ENCODE measurements at regions not wholly inside any gene's neighbourhood (a gene's known extent, or its start where the extent isn't known, plus 50 kb on each side); places are given as distances from the start of the nearest gene placed in this dataset.
"Not testable (repeated sequence)": the region's sequence is repeated elsewhere in the genome, so short reads cannot be mapped to it uniquely, and the experiment has no call there.

DNA sequence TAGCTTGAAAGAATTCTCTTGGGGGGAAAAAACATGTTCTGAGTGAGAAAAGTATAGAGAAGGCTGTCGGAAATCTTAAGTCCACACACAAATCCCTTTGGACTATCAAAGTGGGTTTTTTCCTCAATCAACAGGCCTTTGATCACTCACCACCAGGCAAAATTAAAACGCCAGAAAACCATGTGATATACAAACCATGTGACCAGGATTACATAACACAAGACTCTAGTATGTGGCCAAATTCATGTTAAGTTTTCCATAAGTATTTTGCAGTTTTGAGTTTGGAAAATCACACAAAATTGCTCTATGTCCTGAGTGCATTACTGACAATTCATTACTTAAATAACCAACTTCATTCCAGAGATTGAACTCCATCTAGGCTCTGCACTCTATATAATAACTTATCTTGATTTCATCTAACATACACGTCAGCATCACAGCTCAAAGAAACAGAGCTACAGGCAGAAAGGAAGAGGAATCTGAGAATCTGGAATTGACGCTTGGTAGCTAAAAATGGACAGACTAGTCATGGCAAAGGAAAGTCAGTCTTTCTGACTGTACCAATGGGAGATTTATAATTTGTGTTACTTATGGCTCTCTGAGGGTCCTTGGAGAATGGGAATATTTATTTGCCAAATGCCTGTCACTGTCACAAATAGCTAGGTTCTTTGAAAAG is 383.5 kb downstream of the SFMBT2 start:
- DNase-seq, result no peak

DNA sequence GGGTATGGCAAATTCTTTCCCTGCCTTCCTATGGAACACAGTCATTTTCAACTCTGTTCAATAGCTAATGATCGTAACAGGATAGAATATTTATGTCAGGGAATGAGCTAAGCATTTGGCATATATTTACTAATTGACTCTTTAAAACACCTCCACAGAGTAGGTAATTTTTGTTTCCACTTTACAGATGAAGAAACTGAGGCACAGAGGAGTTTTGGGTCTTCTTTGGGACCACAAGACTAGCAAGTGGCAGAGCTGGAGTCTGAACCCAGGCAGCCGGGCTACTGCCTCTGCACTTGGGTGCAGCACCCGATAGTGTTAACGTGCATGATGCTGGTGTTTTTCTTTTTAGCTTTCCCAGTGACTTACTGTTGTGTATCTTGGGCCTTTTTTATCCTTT is 384.0 kb downstream of the SFMBT2 start:
- no peak for DNase-seq

DNA sequence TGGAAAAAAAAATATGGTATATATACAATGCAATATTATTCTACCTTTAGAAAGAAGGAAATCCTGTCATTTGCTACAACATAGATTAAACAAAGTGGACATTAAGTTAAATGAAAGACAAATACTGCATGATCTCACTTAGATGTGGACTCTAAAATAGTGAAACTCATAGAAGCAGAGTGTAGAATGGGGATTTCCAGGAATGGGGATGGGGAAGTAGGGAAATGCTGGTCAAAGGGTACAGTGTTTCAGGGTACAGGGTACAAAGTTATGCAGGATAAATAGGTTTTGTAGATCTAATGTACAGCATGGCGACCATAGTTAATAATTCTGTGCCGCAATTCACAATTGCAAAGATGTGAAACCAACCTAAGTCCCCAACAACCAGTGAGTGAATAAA is 385.5 kb downstream of the SFMBT2 start:
- DNase-seq, result no peak

DNA sequence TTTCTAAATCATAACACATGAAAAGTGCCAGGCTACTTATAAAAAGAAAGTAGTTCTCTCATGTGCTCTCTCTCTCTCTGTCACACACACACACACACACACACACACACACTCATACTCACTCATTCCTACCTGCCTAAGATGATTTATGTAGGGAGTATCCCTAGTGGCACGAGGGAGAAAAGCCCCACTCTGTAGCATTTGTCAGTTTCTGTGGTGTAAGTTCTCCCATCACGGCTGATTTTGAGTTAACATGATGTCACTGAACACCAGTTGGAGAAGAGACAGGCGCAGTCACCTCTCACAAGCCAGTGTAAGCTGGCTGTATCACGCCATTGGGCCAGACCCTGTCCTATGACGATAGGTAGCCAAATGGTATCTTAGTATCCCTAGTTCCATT is 395.4 kb downstream of the SFMBT2 start:
- no peak for DNase-seq

DNA sequence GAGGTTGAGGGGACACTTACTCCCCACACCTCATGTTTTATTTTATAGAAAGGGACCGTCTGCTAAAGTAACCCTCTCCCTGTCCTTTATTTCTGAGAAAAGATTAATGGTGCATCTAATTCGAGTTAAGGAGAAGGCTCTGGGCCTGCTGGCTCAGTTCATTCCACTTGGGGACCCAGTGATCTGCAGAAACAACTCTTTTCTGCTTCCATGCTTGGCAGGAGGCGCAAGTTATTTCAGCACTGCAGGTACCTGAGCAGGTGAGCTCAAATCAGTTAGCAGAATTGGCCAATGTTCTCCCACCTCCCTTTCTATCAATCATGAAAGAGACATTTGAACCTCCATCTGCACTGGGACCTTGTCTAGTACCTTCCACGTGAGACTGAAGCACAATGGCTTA is 396.1 kb downstream of the SFMBT2 start:
- DNase-seq, result no peak

DNA sequence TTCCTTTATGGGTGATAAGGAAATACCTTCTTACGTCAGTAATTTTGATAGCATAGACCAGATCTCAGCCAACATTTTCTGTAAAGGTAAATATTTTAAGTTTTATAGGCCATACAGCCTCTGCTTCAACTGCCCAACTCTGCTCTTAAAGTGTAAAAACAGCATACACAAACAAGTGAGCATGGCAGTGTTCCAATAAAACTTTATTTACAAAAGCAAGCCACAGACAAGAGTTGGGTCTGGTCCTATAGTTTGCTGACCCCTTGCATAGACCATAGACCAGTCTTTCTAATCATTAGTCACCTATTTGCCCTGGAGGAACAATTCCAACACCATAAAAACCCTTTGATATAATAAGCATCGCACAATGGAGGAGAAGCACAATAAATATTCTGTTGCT is 398.8 kb downstream of the SFMBT2 start:
- no peak for DNase-seq

DNA sequence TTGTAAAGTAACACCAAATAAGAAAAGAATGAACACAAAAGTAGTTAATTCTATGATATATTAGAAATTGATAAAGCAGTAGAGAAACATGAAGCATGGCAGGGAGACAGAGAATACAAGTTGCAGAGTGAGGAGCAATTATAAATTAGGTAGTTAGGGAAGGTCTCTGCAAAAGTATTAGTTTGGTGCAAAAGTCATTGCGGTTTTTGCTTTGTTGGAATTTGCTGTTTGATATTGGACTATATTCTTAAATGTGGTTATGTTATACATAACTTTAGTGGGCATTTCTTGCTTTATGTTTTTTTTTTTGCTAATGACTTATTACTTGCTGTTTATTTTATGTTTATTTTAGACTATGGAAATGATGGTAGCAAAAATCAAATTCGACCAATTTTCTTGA is 402.2 kb downstream of the SFMBT2 start:
- no peak for DNase-seq

DNA sequence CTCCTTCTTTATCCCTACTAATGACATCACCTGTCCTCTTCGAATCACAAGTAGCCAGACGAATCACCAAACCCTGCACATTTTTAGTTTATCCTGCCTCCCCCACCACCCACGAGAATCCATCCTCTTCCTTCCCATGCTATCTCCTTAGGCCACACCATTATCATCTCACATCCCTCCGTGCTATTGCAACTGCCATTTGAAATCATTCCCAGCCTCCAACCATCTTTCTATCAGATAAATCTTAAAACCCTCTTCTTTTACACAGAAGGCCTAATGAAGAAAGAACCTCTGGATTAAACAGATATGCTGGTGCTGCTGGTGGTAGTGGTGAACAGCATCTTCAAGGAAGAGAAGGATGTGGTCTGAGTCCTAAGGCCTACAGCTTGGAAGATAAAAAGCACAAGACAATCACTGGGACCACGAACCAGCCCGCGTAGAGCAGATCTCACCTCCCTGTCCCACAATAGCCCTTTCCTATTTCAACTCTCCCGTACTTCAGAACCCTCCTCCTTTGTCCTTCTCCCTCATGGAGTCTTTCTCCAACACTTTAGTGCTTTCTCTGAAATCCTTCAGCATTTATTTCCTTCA is 403.1 kb downstream of the SFMBT2 start:
- no peak for DNase-seq

DNA sequence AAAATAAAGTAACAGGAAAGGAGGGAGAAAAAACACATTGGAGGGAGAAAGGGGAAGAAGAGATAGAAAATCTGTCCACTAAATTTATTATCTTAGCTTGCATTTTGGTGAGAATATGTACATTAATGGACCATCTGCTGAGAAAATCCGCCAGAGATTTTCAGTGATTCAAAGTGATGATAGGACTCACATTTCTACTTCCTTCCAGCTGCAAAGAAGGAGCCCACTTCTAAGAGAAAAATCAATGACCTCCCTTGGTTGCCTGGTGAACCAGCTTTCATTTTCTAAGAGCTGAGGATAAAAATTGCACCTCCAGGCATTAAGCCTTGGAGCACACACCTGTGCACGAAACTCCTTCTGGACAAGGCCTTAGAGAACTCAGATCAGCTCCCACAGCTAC is 404.3 kb downstream of the SFMBT2 start:
- DNase-seq, result no peak

DNA sequence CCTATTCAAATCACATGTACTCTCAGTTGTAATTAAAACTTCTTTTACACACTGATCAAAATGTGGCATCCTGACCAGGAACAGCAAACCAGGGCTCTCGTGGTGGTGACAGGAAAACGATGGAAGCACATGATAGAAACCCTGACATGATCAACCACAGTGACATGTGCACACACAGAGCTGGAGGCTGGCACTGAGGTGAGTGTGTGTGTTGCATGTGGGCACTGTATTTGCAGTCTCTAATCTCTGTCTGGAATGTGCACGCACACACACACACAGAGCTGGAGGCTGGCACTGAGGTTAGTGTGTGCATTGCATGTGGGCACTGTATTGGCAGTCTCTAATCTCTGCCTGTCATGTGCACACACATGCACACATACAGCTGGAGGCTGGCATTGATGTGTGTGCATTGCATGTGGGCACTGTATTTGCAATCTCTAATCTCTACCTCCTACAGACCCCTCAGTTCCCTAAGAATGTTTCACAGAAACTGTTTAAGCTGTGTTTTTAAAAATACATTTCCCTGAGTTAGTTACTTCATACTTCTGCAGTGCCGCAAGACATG is 406.9 kb downstream of the SFMBT2 start:
- no peak for DNase-seq

DNA sequence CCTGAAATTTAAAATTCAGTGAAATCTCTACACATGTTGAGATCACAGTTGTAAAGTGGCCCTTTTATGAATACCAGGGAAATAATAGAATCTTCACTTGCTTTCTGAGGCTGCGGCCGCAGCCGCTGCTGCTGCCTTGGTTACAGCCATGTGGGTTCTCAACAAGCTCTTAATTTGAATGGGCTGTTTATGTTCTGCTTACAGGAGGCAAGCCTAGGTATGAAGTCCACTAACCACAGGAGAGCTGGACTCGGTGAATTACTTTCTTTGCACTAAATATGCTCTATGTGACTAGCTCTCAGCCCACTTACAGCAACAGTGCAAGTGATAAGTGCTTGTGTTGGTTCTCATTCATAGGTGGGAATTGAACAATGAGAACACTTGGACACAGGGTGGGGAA is 410.8 kb downstream of the SFMBT2 start:
- no peak for DNase-seq

DNA sequence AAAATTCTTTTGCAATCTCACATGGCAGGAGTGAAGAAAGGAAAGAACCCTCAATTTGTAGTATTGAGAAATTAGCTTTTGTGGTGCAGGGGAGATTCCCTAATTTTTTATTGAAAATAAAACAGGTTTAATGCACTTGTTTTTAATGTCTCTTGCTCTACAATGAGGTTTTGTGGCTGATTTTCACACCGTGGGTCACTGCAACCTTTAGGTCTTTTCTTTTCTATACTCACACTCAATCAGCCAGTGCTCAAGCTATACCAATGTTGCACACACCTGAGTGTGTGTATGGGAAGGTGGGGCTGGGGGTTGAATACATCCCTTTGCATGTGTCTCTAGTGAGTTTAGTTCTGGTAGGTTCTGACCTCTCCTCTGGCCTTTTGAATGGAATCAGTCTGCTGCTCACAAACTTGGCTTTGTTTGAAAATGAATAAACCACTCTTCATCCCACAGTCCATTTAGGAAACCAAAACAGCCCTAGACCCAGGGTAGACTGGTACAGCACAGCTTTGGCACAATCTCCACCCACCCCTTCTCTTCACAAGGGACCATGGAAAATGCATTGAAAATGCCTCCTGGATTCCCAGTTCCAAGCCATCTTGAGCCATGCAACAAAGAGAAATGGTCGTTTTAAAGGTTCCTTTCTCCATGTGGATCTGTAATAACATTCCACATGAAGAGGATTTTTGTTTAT is 411.5 kb downstream of the SFMBT2 start:
- DNase-seq, result no peak

DNA sequence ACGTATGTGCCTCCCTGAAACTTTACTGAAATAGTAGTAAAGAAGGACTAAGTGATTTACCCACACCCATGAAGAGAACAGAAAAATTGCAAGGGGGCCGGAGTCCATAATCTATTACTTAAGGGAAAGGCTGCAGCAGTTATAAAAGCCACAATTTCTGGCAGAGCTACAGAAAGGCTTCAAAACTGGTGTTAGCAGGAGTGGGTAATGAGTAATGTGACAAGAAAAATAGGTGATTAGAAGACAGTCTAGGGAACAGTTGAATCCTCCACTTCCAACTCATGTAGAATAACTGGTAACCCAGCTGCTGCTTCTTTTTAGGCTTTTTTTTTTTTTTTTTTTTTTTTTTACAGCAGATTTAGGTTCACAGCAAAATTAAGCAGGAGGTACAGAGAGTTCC is 413.3 kb downstream of the SFMBT2 start:
- DNase-seq, result no peak

DNA sequence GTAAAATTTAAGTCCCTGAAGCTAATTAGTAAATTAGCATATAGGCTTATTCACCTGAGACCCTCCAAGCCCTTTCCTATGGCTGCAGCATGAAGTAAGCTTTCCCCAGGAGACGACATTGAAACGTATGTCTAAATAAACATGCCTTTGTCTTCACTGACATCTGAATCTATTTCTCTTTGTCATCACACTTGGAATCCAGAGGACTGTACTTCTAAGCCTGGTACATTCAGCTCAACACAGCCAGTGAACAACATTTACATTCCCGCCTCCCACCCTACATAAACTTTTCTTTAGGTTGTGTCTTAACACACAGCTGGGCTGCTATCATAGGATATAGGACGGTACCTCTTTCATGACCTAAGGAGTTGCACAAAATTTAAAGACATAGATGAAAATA is 414.4 kb downstream of the SFMBT2 start:
- no peak for DNase-seq

DNA sequence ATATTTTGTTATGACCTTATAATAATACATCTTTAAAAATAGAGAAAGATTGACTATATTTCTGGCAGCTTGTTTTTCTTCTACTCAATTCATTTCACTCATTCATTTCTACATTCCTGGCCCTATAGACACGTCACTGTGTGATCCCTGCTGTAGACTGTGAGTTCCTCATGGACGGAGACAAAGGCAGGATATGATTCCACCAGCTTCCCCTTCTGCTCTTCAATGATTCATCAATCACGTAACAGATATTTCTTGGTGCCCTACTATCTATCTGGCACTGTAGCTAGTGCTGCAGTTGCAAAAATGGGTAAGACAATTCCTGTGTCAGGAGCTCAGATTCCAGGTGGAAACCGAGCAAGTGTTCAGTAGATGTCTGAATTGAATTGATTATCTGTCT is 415.0 kb downstream of the SFMBT2 start:
- no peak for DNase-seq

DNA sequence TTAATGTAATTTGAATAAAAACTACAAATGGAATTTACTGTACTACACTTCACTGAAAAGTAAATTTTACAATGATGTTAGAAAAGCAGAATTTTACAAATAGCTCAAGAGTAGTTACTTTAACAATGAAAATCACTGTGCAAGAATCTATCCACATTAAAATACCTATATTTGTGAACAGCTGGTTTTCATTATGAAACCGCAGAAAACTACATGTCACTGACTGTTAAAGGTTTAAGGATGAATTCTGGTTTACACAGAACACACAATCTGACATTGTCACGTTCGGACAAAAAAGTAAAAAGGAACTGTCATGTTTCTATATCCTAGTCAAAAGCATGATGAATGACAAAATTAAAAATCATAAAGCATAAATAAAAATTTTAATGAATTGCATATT is 415.3 kb upstream of the PRKCQ start:
- DNase-seq, result no peak

DNA sequence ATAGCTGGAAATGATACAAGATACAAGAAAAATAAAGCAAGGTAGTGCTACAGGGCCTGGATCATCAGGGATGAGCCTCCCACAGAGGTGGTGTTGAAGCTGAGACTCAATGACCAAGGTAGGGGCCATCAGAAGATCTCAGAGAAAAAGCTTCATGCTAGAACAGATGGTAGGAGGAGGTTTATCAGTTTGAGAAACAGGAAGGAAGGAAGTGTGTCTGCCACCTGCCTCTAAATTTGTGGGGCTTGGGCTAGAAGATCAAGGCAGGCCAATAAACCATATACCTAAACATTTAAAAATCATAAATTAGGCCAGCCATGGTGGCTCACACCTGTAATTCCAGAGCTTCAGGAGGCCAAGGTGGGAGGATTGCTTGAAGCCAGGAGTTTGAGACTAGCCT is 410.8 kb upstream of the PRKCQ start:
- DNase-seq, result no peak

DNA sequence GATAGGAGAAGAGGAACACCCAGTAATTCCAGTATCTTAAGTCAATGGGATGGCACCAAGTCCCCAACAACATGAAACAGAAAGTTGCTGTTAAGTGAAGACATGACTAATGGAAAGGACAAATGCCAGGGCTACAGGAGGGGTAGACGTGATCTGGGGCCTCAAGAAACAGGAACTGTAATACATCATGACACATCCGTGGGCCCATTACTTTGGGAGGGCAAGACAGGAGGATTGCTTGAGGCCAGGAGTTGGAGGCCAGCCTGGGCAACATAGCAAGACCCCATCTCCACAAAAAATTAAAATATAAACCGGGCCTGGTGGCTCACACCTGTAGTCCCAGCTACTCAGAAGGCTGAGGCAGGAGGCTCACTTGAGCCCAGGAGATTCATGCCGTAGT is 408.6 kb upstream of the PRKCQ start:
- no peak for DNase-seq

DNA sequence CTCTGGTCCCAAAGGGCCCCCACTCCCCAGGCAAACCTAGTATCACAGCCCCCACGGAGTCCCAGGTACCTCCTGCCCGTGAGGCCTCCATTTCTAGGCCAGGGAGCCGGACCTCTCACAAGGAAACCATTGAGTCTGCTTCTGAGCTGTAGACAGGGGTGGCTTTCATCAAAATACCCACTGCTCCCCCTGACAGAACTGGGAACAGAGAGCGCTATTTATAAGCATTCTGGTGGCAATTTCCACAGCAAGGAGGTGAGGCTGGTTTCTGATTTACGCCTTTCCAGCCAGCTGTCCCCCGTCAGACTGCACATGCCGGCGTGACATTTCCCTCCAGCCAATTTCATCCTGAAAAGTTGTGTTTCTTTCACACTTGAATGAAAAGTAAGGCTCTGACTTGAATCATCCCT is 407.5 kb upstream of the PRKCQ start:
- DNase-seq, result no peak

DNA sequence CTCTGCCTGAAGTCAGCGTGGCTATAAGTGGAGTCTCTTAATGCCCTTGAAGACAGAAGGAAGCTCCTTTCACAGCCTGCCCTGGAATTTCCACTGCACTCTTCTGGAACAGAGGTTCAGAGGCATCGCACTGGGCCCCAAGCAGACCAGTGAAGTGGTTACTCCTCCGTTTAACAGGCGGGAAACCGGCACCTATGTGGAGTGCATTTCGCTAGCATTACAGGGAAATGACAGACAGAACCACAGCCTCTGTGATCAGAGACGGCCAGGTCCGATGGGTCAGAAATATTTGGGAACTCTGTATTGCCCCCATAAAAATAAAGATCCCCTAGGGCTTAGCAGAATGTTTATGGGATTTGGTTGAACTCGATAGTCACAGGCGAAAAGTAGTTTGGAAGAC is 406.9 kb upstream of the PRKCQ start:
- no peak for DNase-seq

DNA sequence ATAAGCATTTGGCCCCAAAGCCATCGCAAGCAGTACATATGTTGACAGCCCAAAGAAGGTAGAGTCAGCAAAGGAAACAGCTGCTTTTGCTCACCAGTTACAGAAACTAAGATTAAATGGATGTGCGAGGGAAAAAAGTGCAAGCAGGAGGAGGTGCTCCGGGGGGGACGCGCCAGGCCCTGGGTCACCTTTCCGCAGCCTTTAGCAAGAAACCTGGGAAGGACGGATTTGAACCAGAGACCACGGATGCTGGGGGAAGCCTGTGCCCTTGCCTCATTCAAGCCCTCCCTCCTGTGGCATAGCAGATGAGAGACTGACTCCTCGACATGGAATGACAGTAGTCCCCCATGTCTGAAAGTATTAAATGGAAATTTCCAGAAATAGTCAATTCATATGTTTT is 405.6 kb upstream of the PRKCQ start:
- no peak for DNase-seq

DNA sequence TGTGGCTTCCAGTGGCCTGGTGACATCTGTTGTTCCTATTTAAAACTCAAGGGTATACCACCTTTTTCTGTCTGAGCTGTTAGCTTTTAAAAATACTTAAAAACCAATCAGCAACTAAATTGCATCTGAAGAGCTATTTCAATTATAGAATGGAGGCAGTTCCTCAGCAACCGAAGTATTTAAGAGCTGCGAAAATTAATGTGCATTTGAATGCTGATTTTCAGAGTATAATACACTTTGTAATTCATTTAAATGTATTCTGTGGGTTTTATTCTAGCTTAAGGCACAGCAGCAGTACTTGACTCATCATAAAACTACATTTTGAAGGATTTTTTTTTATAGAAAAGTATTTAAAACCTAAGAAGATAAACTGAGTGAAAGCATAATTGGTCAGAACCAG is 404.9 kb upstream of the PRKCQ start:
- DNase-seq, result no peak

DNA sequence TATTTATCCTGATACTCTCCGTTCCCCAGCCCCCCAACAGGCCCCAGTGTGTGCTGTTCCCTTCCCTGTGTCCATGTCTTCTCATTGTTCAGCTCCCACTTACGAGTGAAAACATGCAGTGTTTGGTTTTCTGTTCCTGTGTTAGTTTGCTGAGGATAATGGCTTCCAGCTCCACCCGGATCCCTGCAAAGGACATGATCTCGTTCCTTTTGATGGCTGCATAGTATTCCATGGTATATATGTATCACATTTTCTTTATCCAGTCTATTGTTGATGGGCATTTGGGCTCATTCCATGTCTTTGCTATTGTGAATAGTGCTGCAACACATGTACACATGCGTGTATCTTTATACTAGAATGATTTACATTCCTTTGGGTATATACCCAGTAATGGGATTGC is 403.9 kb upstream of the PRKCQ start:
- DNase-seq, result not testable (repeated sequence)

DNA sequence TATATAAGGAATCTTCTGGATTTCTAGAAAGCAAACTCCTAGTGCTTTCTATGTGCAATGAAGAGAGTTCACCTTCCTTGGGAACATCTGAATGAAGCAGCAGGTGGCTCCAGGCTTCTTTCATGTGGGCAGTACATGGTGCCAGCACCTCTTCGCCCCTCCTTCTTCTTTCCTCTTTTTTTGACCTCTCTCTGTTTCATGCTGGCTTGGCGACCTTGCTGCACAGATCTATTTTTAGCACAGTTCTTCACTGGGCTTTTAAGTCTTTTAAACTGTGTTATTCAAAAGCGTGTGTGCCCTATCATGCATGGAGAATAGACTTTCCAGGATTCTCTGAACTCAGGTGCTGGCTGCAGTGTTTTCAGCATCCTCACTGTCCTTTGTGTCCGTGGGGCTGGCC is 400.3 kb upstream of the PRKCQ start:
- DNase-seq, result no peak

Measured in T-helper 9 cell (primary cell).